GM19467 (cell line): ENCODE measurements at regions not wholly inside any gene's neighbourhood (a gene's known extent, or its start where the extent isn't known, plus 50 kb on each side); places are given as distances from the start of the nearest gene placed in this dataset.
"Not testable (repeated sequence)": the region's sequence is repeated elsewhere in the genome, so short reads cannot be mapped to it uniquely, and the experiment has no call there.

Experiments
- ATAC-seq: cut with Tn5 transposase; IDR thresholded peaks from one replicate; pipeline ENCODE4 v1.9.1; 2021; ENCODE audit warnings: mild to moderate bottlenecking, moderate library complexity; ENCODE audit not compliant: unreplicated experiment

DNA sequence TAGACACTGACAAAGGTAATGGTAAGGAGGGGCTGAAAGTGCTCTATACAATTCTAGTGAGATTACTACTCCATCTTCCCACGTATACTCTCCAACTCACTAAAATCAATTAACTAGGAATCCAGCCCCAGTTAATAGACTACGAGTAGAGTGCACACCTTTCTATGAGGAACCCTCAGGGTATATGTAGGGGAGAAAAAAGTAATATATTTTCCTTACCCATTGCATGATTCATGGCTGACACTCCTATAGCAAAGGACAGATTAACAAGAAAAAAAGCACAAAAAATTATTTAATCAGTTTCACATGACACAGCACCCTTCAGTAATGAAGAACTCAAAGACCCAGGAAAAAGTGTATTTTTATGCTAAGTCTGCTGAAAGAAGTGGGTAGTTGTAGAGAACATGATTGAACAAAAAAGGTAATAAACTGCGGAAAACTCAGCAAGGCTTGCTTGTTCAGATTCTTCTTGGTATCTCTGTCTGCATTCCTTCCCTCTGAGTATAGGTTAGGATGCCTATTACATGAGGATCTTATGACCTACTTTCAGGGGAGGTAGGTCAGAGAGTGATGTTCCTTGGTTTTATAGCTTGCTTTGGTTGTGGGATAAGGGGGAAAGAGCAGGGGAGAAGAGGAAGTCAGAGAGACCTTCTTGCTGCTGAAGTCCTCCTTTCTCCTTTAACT is 342.0 kb upstream of the DLGAP1 start:
- ATAC-seq = no peak

DNA sequence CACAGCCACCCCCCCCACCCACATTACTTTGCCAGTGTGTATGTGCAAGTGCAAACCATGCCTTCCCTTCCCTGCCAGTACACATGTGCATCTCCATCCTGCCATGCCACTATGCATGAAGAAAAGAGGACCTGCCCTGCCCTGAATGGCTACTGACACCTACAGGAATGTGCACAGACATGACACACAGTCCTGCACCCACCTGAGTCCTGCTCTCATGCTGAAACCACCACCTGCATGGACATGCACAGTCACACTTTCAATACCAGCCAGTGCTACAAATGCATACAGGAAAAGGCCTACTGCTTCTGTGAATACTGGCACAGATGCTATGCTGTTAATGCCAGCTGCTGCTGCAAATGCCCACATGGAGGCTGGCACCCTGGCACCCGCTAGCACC is 334.4 kb upstream of the DLGAP1 start:
- no peak for ATAC-seq

DNA sequence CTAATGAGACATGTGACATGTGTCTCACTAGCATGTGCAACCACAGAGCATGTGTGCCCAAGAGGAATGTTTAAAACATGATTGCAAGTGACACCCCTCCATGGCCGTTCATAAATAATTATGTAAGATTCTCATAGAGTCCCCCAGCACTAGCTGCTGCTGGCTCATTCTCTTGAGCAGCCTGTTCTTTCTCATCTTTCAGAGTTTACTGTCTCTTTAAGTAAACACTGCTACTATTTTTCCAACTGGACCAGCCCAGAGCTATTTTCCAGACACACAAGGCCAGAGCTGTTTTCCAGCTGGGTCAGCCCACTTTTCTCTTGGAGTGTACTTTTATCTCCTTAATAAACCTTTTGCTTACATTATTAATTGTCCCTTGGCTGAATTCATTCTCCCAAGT is 326.8 kb upstream of the DLGAP1 start:
- ATAC-seq = no peak

DNA sequence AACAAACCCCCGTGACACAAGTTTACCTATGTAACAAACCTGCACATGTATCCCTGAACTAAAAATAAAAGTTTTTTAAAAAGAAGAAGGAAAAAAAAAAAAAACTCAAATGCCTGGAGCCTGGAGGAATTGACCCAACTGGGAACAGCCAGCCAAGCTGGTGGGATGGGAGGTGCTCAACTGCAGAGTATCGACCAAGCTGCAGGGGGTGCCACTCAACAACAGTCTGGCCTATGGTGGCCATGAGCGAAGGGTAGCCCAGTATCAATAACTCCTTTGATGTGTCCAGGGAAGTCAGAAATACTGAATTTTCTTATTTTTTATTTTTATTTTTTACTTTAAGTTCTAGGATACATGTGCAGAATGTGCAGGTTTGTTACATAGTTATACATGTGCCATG is 310.3 kb upstream of the DLGAP1 start:
- no peak for ATAC-seq

DNA sequence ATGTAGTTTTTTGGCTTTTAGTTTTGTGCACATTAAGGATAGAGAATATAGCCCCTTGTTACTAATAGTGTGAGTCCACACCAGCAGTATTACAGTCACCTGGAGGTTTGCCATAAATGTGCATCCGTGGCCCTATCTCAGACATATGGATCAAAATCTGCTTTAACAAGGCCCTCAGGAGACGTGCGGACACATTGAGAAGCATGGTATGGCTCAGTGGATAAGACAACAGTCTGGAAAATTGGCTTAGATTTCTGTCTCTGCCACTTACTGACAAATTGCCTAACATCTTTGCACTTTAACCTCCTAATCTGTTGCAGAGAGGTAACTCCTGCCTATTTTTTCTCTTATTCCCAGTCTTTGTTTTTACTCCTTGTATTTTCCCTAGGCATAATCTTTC is 307.2 kb upstream of the DLGAP1 start:
- ATAC-seq = no peak

DNA sequence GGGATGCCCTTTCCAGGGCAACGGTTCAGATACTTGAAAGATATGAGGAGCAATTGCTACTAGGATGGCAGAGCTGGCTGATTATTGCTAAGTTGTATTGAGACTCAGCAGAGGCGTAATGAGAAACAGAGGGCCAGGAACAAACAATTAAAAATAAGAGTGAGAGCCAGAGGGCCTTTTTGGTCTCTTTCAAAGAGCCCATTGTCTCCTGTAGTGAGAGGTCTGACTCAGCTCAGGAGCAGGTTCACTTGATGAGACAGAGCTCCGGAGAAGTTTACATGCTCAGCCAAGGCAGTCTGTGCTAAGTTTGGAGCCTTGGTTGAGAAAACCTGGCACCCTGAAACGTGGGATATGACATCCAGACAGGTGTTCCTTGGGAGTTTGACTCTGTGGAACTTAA is 303.9 kb upstream of the DLGAP1 start:
- no peak for ATAC-seq

DNA sequence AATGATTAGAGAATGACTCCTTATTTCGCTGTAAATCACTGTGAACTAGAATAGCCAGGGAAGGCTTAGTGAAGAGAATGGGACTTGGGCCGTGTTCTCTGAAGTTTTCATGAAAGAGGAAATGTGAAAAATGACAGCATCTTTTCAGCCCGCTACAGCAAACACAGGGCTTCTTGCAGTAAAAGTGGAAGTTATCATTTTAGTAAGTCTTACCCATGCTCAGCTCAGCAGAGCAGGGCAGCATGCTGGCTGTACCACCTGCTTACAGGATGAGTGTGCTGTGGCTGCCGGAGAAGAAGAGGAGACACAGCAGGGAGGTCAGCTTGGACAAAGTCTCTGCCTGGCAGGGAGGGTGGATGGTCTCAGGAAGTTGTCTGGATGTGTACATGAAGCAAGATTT is 300.7 kb upstream of the DLGAP1 start:
- no peak for ATAC-seq

DNA sequence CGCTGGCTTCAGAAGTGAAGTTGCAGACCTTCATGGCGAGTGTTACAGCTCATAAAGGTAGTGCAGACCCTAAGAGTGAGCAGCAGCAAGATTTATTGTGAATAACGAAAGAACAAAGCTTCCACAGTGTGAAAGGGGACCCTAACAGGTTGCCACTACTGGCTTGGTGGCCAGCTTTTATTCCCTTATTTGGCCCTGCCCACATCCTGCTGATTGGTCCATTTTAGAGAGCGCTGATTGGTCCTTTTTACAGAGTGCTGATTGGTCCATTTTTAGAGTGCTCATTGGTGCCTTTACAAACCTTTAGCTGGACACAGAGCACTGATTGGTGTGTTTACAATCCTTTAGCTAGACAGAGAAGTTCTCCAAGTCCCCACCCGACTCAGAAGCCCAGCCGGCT is 298.0 kb upstream of the DLGAP1 start:
- not testable (repeated sequence) for ATAC-seq

DNA sequence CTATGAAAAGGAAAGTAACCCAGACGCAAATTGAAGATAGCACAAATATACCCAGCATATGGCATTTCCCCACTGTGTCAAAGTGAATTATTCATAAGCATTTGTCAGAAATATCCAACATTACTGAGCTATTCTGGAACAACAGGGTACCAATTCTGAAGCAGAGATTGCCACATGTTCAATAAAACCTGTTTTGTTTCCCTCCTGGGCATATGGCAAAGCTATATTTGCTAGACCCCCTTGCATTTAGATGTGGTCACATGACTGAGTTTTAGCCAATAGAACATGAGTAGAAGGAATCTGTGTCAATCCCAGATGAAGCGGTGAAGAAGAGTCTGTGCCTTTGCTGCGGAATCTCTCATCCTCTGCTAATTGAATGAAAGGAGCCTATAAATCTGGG is 296.4 kb upstream of the DLGAP1 start:
- no peak for ATAC-seq

DNA sequence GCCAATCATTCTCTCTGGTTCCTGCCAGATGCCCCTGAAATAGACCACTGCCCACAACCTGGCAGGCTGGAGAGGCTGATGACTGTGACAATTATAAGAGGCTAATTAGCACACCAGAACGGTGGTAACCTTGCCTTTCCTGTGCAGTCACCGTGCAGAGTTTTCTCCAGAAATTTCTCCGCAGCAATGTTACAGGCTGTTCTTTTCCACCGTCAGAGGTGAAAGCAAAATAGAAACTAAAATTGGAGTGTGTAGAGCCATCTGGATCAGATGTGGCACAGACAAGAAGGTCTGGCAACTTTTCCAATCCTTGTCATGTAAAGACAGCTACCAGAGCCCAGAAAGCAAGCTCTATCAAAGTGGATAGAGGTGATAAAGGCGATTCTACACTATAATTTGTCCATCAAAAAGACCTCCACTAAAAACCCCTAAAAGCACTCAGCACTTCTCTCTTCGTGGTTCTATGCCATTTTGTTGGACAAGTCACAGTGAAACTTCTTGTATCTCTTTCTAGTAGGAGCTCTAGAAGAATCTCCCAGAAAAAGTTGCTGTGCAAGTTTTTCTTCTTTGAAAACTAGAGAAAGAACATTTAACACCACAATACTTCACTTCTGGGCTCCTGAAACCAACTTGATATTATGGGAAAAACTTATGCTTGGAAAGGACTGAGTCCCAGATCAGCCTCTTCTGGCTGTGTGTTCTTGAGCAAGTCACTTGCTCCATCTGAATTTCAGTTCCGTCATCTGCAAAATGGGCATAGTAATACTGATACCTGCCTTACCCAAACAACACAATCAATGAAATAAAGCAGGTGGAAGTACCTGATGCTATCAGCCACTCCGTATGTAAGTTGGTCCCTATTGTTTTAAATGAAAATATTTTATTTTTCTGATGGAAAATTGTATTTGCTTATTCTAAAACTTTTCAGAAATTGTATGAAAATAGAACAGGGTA is 295.6 kb upstream of the DLGAP1 start:
- no peak for ATAC-seq

DNA sequence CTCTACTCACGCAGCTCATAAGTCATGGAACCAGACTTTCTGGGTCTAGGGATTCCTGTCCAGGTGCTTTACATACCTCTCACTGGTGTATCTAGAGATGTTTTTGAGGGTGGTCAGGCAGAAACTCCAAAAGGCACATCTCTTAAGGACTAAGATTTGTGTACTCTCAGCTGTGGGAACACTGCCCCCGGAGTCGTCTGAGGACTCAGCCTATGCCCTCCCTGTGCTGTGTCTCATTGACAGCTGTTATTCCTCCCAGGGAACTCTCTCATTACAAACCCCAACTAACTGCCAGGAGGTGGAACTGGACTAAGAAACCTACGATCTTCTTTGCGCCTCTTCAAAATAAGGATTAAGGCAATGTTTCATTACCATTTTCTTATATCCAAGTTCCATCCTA is 293.9 kb upstream of the DLGAP1 start:
- no peak for ATAC-seq

DNA sequence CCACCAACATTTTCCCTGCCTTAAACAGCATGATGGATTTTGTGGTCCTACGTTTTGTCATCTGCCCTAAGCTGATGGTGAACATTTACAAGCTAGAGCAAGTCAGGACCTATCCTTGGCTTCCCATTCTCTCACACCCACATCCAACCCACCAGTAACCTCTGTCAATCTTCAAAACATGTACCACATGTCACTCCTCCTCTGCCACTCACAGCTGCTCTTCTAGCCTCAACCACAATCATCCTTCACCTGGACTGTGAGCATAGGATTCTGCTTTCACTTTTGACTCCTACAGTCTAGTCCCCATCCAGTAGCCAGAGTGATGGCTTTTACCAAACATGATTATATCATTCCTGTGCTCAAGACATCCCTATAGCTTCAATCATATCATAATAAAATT is 279.8 kb upstream of the DLGAP1 start:
- ATAC-seq = no peak

DNA sequence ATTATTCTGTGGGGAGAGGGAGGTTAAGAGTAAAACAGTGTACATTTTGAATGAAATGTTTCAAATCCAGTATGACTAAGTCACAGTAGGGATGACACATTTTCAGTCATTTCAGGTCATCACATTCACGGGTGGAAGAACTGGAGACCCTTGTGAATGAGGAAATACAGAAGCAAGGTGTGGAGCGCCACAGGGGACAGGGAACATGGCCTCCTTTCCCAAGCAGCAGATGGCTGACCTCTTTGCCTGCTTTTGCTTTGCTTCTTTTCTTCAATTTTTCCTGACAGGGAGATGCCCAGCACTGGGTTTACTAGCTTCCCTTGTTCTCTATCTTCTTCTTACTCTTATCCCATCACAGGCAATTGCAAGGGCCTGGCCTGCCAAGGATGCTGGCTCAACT is 278.9 kb upstream of the DLGAP1 start:
- no peak for ATAC-seq

DNA sequence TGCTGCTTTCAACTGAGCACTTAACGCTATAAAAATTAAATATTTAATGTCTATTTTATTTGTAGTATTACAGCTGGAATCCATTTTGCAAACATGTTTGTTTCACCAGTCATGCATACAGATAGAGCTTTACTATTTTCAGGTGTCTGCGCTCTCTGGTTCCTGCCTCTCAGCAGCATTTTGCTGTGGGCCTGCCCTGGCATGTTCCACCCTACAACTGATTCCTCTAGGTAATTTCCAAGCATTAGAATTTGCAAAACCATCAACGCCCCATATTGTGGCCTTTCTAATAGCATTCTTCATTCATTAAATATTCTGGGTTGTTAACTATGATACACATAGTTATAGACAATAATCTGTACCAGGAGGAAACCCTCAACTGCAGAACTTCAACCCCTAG is 266.4 kb upstream of the DLGAP1 start:
- ATAC-seq = no peak

DNA sequence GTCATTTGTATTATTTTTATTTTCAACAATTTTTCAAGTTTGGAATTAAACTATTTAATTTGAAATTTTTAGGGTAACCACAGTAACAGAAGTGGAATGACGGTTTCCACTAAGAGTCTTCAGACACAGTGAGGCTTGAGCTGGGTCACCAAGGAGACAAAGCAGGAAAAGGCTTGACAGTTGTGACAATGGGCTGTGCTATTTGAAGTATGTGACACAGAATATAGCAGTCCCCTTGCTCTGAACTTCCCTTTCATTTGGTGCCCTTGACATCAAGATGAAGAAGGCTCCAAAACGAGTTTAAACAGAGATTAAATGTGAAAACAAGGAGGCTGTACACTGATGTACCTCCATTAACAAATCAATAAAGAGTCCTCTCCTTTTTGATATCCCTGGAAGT is 265.4 kb upstream of the DLGAP1 start:
- ATAC-seq = no peak

DNA sequence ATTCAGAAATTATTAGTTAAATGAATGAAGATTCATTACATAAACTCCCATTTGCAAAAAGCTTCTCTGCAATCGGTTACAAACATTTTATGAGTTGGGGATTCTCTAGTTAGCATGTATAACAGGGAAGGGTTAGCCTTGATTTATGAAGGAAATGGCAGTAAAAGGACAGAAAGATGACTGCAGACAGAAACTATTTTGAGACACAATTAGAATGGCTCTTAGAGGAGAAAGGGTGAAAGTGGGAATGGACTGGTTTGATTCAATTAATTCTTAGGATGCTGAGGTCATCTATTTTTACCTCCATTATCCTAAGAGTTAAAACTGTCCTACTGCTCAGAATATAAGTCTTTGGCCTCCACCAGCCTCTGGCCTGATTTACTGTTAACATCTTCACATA is 250.8 kb upstream of the DLGAP1 start:
- ATAC-seq = no peak

DNA sequence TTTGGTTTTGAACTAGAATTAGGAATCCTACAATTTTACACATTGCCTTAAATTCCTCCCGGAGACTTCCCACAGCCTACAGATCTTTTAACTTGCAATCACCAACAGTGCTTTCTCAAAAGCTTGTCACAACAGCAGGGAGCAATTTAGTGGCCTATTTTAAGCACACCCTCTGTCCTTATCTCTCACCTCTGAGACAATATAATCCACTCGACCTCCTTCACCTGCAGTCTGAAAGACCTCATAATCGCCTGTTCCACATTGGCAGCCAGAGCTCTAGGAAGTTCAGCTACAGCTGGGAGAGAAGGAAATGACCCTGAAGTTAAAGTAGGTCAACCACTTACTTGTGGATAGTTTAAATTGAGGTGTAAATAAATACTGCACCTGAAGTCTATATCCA is 249.7 kb upstream of the DLGAP1 start:
- ATAC-seq = no peak

DNA sequence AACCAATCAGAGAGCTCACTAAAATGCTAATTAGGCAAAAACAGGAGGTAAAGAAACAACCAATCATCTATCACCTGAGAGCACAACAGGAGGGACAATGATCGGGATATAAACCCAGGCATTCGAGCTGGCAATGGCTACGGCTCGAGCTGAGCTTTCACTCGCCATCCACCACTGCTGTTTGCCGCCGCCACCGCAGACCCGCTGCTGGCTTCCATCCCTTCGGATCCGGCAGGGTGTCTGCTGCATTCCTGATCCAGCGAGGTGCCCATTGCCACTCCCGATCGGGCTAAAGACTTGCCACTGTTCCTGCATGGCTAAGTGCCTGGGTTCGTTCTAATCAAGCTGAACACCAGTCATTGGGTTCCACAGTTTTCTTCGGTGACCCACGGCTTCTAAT is 236.7 kb upstream of the DLGAP1 start:
- ATAC-seq = no peak

DNA sequence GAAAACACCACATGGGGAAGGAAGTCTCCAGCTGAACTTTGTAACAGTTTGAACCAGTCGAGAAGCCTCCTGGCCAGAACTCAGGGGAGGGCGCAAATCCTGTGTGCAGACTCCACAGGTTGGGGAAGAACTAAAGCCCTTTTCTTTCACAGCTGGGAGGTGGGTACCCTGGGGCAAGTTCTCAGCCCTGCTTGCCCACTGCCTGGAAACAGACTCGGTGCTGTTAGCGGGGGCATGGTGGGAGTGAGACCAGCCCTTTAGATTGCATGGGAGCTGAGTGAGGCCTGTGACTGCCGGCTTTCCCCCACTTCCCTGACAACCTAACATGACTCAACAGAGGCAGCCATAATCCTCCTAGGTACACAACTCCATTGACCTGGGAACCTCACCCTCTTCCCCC is 223.6 kb upstream of the DLGAP1 start:
- not testable (repeated sequence) for ATAC-seq

DNA sequence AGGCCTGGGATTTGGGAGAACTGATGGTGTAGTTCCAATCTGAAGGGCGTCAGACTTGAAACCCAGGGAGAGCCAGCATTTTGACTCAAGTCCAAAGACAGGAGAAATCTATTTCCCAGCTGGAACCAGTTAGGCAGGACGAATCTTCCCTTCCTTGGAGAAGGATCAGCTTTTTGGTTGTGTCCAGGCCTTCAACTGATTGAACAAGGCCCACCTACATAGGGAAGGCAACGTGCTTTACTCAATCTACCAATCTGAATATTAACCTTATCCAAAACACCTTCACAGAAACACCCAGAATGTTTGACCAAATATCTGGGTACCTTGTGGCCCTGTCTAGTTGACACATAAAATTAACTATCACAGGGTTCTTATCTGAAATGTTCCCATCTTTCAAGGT is 221.9 kb upstream of the DLGAP1 start:
- ATAC-seq = no peak

DNA sequence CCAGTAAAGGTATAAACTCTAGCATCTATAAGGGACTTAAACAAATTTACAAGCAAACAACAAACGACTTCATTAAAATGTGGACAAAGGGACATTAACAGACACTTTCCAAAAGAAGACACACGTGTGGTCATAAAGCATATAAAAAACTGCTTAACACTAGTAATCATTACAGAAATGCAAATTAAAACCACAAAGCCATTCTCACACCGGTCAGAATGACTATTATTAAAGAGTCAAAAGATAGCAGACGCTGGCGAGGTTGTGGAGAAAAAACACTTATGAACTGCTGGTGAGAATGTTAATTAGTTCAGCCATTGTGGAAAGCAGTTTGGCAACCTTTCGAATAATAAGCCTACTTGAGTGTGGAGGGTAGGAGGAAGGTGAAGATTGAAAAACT is 217.1 kb upstream of the DLGAP1 start:
- ATAC-seq = no peak

DNA sequence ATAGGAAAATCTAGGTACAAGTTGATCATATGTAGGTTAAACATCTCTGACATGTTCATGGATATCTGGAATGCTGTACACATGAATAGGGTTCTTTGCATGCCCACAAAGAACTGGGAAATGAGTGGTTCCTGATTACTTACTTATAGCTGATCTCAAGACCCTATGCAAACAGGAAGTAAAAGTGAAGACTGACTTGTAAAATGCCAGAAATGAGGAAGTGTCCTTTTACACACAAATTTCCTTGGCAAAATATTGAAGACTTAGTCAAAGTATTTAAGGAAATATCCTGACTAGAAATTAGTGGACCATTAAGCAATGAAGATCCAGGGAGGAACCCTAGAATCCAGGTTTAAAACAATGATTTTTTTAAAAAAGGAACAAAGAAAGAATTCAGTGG is 203.7 kb upstream of the DLGAP1 start:
- ATAC-seq = no peak
